ENCODE measurements at regions not wholly inside any gene's neighbourhood (a gene's known extent, or its start where the extent isn't known, plus 50 kb on each side); places are given as distances from the start of the nearest gene placed in this dataset.
"Not testable (repeated sequence)": the region's sequence is repeated elsewhere in the genome, so short reads cannot be mapped to it uniquely, and the experiment has no call there.

GRCh38 chr4:17029964-17030363 lies 131.5 kb upstream of the LDB2 start:
- WGBS, result 89% methylated on average over 2 of the region's 2 CpGs
- no peaks in the 10 kb centered on the region for H3K4me1 ChIP-seq (ENCODE audit: control insufficient read depth in 2 of 2, insufficient read depth in 2 of 2, low read length in 2 of 2)
- no peak for DNase-seq (ENCODE audit: low read depth in 6 of 9, low spot score in 9 of 9)
- H3K36me3 ChIP-seq (ENCODE audit: control insufficient read depth in 2 of 2, insufficient read depth in 2 of 2, low read length in 1 of 2), result no peaks in the 10 kb centered on the region
- H3K27me3 ChIP-seq (ENCODE audit: control insufficient read depth in 2 of 2, insufficient read depth in 1 of 2, low read length in 1 of 2), result no peaks in the 10 kb centered on the region
- no peak overlapping the region for H3K4me3 ChIP-seq (ENCODE audit: low read length in 2 of 2)
- H3K9me3 ChIP-seq (ENCODE audit: control insufficient read depth in 2 of 2, insufficient read depth in 1 of 2, low read length in 1 of 2), result no peaks in the 10 kb centered on the region
- H3K27ac ChIP-seq (ENCODE audit: low read depth in 1 of 2, low read length in 1 of 2), result no peak overlapping the region

- no peaks in the 10 kb centered on the region for H3K4me1 ChIP-seq (ENCODE audit: control insufficient read depth in 2 of 2, insufficient read depth in 2 of 2, low read length in 2 of 2)
- H3K27ac ChIP-seq (ENCODE audit: low read depth in 1 of 2, low read length in 1 of 2), result no peak overlapping the region
- no peak for DNase-seq (ENCODE audit: low read depth in 6 of 9, low spot score in 9 of 9)
- no peaks in the 10 kb centered on the region for H3K36me3 ChIP-seq (ENCODE audit: control insufficient read depth in 2 of 2, insufficient read depth in 2 of 2, low read length in 1 of 2)
- 54% methylated on average over 7 of the region's 7 CpGs for WGBS
- H3K27me3 ChIP-seq (ENCODE audit: control insufficient read depth in 2 of 2, insufficient read depth in 1 of 2, low read length in 1 of 2), result no peaks in the 10 kb centered on the region
- H3K9me3 ChIP-seq (ENCODE audit: control insufficient read depth in 2 of 2, insufficient read depth in 1 of 2, low read length in 1 of 2), result no peaks in the 10 kb centered on the region
- H3K4me3 ChIP-seq (ENCODE audit: low read length in 2 of 2), result no peak overlapping the region
Observed at GRCh38 chr4:17029432-17029831, 131.0 kb upstream of the LDB2 start.

GRCh38 chr4:17027495-17027894 lies 129.1 kb upstream of the LDB2 start:
- H3K9me3 ChIP-seq (ENCODE audit: control insufficient read depth in 2 of 2, insufficient read depth in 1 of 2, low read length in 1 of 2), result no peaks in the 10 kb centered on the region

DNA sequence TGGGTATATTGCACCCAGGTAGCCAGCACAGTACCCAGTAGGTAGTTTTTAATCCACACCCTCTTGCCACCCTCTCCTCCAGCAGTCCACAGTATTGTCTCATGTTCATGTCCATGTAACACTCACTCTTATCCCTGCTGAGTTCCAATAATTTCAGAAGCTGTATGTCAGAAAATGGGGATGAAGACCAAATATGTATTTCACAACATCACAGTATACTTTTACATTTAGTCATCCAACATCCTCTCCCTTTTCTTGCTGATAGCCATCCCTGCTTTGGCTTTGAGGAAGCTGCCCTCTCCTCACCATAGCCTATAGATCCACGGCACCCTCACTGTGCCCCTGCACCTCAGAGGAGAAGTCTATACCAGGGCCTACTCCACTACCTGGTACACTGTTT lies 126.0 kb upstream of the LDB2 start:
- WGBS, result 93% methylated on average over 1 of the region's 1 CpG
- no peak for DNase-seq (ENCODE audit: low read depth in 6 of 9, low spot score in 9 of 9)
- Histone ChIP-seq H3K27me3 (ENCODE audit: control insufficient read depth in 2 of 2, insufficient read depth in 1 of 2, low read length in 1 of 2) (no peaks in the 10 kb centered on the region), H3K27ac (ENCODE audit: low read depth in 1 of 2, low read length in 1 of 2) (no peak overlapping the region), H3K9me3 (ENCODE audit: control insufficient read depth in 2 of 2, insufficient read depth in 1 of 2, low read length in 1 of 2) (no peaks in the 10 kb centered on the region), H3K4me3 (ENCODE audit: low read length in 2 of 2) (no peak overlapping the region), H3K4me1 (ENCODE audit: control insufficient read depth in 2 of 2, insufficient read depth in 2 of 2, low read length in 2 of 2) (no peaks in the 10 kb centered on the region), H3K36me3 (ENCODE audit: control insufficient read depth in 2 of 2, insufficient read depth in 2 of 2, low read length in 1 of 2) (no peaks in the 10 kb centered on the region)

More at GRCh38 chr4:17027495-17027894, 129.1 kb upstream of the LDB2 start:
- Histone ChIP-seq H3K27ac (ENCODE audit: low read depth in 1 of 2, low read length in 1 of 2) (no peak overlapping the region), H3K4me1 (ENCODE audit: control insufficient read depth in 2 of 2, insufficient read depth in 2 of 2, low read length in 2 of 2) (no peaks in the 10 kb centered on the region), H3K4me3 (ENCODE audit: low read length in 2 of 2) (no peak overlapping the region), H3K36me3 (ENCODE audit: control insufficient read depth in 2 of 2, insufficient read depth in 2 of 2, low read length in 1 of 2) (no peaks in the 10 kb centered on the region), H3K27me3 (ENCODE audit: control insufficient read depth in 2 of 2, insufficient read depth in 1 of 2, low read length in 1 of 2) (no peaks in the 10 kb centered on the region)
- 97% methylated on average over 6 of the region's 6 CpGs for WGBS
- no peak for DNase-seq (ENCODE audit: low read depth in 6 of 9, low spot score in 9 of 9)

GRCh38 chr4:17020901-17021300 lies 122.5 kb upstream of the LDB2 start:
- no peaks in the 10 kb centered on the region for H3K27me3 ChIP-seq (ENCODE audit: control insufficient read depth in 2 of 2, insufficient read depth in 1 of 2, low read length in 1 of 2)
- no peak overlapping the region for H3K27ac ChIP-seq (ENCODE audit: low read depth in 1 of 2, low read length in 1 of 2)
- H3K9me3 ChIP-seq (ENCODE audit: control insufficient read depth in 2 of 2, insufficient read depth in 1 of 2, low read length in 1 of 2), result no peaks in the 10 kb centered on the region
- H3K36me3 ChIP-seq (ENCODE audit: control insufficient read depth in 2 of 2, insufficient read depth in 2 of 2, low read length in 1 of 2), result no peaks in the 10 kb centered on the region
- no peak overlapping the region for H3K4me3 ChIP-seq (ENCODE audit: low read length in 2 of 2)
- H3K4me1 ChIP-seq (ENCODE audit: control insufficient read depth in 2 of 2, insufficient read depth in 2 of 2, low read length in 2 of 2), result no peaks in the 10 kb centered on the region
- DNase-seq (ENCODE audit: low read depth in 6 of 9, low spot score in 9 of 9), result no peak
- 84% methylated on average over 4 of the region's 4 CpGs for WGBS

GRCh38 chr4:17020451-17020850 lies 122.0 kb upstream of the LDB2 start:
- Histone ChIP-seq H3K27ac (ENCODE audit: low read depth in 1 of 2, low read length in 1 of 2) (no peak overlapping the region), H3K4me3 (ENCODE audit: low read length in 2 of 2) (no peak overlapping the region), H3K4me1 (ENCODE audit: control insufficient read depth in 2 of 2, insufficient read depth in 2 of 2, low read length in 2 of 2) (no peaks in the 10 kb centered on the region), H3K27me3 (ENCODE audit: control insufficient read depth in 2 of 2, insufficient read depth in 1 of 2, low read length in 1 of 2) (no peaks in the 10 kb centered on the region), H3K36me3 (ENCODE audit: control insufficient read depth in 2 of 2, insufficient read depth in 2 of 2, low read length in 1 of 2) (no peaks in the 10 kb centered on the region), H3K9me3 (ENCODE audit: control insufficient read depth in 2 of 2, insufficient read depth in 1 of 2, low read length in 1 of 2) (no peaks in the 10 kb centered on the region)
- WGBS, result 92% methylated on average over 1 of the region's 1 CpG
- no peak for DNase-seq (ENCODE audit: low read depth in 6 of 9, low spot score in 9 of 9)

DNA sequence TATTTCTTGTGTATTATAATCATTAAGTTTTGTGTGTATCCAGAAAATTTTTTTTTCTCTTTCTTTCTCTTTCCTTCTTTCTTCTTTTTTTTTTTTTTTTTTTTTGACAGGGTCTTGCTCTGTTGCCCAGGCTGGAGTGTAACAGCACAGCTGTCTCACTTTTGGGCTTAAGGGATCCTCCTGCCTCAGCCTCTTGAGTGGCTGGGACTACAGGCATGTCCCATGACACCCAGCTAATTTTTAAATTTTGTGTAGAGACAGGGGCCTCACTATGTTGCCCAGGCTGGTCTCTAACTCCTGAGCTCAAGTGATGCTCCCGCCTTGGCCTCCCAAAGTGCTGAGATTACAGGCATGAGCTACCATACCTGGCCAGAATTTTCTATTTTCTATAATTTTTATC lies 120.2 kb upstream of the LDB2 start:
- 92% methylated on average over 1 of the region's 1 CpG for WGBS
- not testable (repeated sequence) for H3K4me3 ChIP-seq (ENCODE audit: low read length in 2 of 2); H3K9me3 ChIP-seq (ENCODE audit: control insufficient read depth in 2 of 2, insufficient read depth in 1 of 2, low read length in 1 of 2); H3K27me3 ChIP-seq (ENCODE audit: control insufficient read depth in 2 of 2, insufficient read depth in 1 of 2, low read length in 1 of 2); DNase-seq (ENCODE audit: low read depth in 6 of 9, low spot score in 9 of 9); H3K27ac ChIP-seq (ENCODE audit: low read depth in 1 of 2, low read length in 1 of 2); H3K36me3 ChIP-seq (ENCODE audit: control insufficient read depth in 2 of 2, insufficient read depth in 2 of 2, low read length in 1 of 2); H3K4me1 ChIP-seq (ENCODE audit: control insufficient read depth in 2 of 2, insufficient read depth in 2 of 2, low read length in 2 of 2)

DNA sequence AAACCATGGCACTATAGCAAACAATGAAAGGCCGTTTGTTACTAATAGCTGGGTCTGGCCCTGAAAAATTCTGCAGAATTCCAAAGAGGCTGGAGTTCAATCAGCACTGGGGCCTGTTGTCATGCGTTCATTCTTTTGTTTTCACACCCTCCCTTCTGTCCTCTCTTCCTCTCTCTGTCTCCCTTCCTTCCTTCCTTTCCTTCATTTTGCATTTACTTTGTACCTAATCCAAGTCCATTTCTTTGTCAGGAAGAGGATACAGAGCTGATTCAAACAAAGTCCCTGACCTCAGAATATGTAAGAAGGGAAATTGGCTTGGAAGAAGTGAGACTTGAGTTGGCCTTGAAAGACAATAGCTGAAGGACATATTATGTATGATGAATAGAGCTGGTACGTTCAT lies 119.6 kb upstream of the LDB2 start:
- H3K4me3 ChIP-seq (ENCODE audit: low read length in 2 of 2), result no peak overlapping the region
- H3K27ac ChIP-seq (ENCODE audit: low read depth in 1 of 2, low read length in 1 of 2), result no peak overlapping the region
- no peaks in the 10 kb centered on the region for H3K27me3 ChIP-seq (ENCODE audit: control insufficient read depth in 2 of 2, insufficient read depth in 1 of 2, low read length in 1 of 2)
- no peak for DNase-seq (ENCODE audit: low read depth in 6 of 9, low spot score in 9 of 9)
- no peaks in the 10 kb centered on the region for H3K36me3 ChIP-seq (ENCODE audit: control insufficient read depth in 2 of 2, insufficient read depth in 2 of 2, low read length in 1 of 2)
- WGBS, result 92% methylated on average over 3 of the region's 3 CpGs
- no peaks in the 10 kb centered on the region for H3K4me1 ChIP-seq (ENCODE audit: control insufficient read depth in 2 of 2, insufficient read depth in 2 of 2, low read length in 2 of 2)
- no peaks in the 10 kb centered on the region for H3K9me3 ChIP-seq (ENCODE audit: control insufficient read depth in 2 of 2, insufficient read depth in 1 of 2, low read length in 1 of 2)

GRCh38 chr4:17013382-17014006 lies 115.0 kb upstream of the LDB2 start:
- no peak for DNase-seq (ENCODE audit: low read depth in 6 of 9, low spot score in 9 of 9)
- no peaks in the 10 kb centered on the region for H3K36me3 ChIP-seq (ENCODE audit: control insufficient read depth in 2 of 2, insufficient read depth in 2 of 2, low read length in 1 of 2)
- WGBS, result 92% methylated on average over 4 of the region's 4 CpGs

GRCh38 chr4:17012451-17012850 lies 114.0 kb upstream of the LDB2 start:
- H3K9me3 ChIP-seq (ENCODE audit: control insufficient read depth in 2 of 2, insufficient read depth in 1 of 2, low read length in 1 of 2), result no peaks in the 10 kb centered on the region
- no peak overlapping the region for H3K4me3 ChIP-seq (ENCODE audit: low read length in 2 of 2)
- 86% methylated on average over 3 of the region's 3 CpGs for WGBS
- no peak overlapping the region for H3K27ac ChIP-seq (ENCODE audit: low read depth in 1 of 2, low read length in 1 of 2)
- DNase-seq (ENCODE audit: low read depth in 6 of 9, low spot score in 9 of 9), result no peak
- no peaks in the 10 kb centered on the region for H3K4me1 ChIP-seq (ENCODE audit: control insufficient read depth in 2 of 2, insufficient read depth in 2 of 2, low read length in 2 of 2)
- H3K27me3 ChIP-seq (ENCODE audit: control insufficient read depth in 2 of 2, insufficient read depth in 1 of 2, low read length in 1 of 2), result no peaks in the 10 kb centered on the region
- H3K36me3 ChIP-seq (ENCODE audit: control insufficient read depth in 2 of 2, insufficient read depth in 2 of 2, low read length in 1 of 2), result no peaks in the 10 kb centered on the region

More at GRCh38 chr4:17013382-17014006, 115.0 kb upstream of the LDB2 start:
- no peak overlapping the region for H3K27ac ChIP-seq (ENCODE audit: low read depth in 1 of 2, low read length in 1 of 2)
- H3K4me3 ChIP-seq (ENCODE audit: low read length in 2 of 2), result no peak overlapping the region
- H3K9me3 ChIP-seq (ENCODE audit: control insufficient read depth in 2 of 2, insufficient read depth in 1 of 2, low read length in 1 of 2), result no peaks in the 10 kb centered on the region
- no peaks in the 10 kb centered on the region for H3K4me1 ChIP-seq (ENCODE audit: control insufficient read depth in 2 of 2, insufficient read depth in 2 of 2, low read length in 2 of 2)
- no peaks in the 10 kb centered on the region for H3K27me3 ChIP-seq (ENCODE audit: control insufficient read depth in 2 of 2, insufficient read depth in 1 of 2, low read length in 1 of 2)

Measured in thymus (tissue), 11 donors.